ENCODE measurements at regions not wholly inside any gene's neighbourhood (a gene's known extent, or its start where the extent isn't known, plus 50 kb on each side); places are given as distances from the start of the nearest gene placed in this dataset.

GRCh38 chr2:128552806-128553551, 234.3 kb upstream of the HS6ST1 start:
- Histone ChIP-seq H3K9ac (replicated peaks; ENCODE audit: extremely low read depth, insufficient read depth, low read length) (no peak overlapping the region), H3K9me3 (replicated peaks; ENCODE audit: control insufficient read depth, insufficient read depth, low read length) (no peaks in the 10 kb centered on the region), H3K4me3 (replicated peaks in 1 of 3; ENCODE audit: insufficient read depth in 1 of 3, low read depth in 1 of 3, low read length in 3 of 3) (no peak overlapping the region), H2AFZ (ENCODE audit: low read depth, low read length) (no peak overlapping the region), H3K4me1 (ENCODE audit: control insufficient read depth, extremely low read depth, insufficient read depth, low read length) (no peaks in the 10 kb centered on the region), H3K4me2 (ENCODE audit: insufficient read depth, low read length) (no peak overlapping the region), H3K27ac (ENCODE audit: insufficient read depth, low read depth, low read length) (no peak overlapping the region), H3K79me2 (ENCODE audit: control insufficient read depth, insufficient read depth, low read length) (no peaks in the 10 kb centered on the region), H4K20me1 (replicated peaks; ENCODE audit: control insufficient read depth, extremely low read depth, insufficient read depth, low read length) (no peaks in the 10 kb centered on the region), H3K9me1 (replicated peaks; ENCODE audit: control insufficient read depth, extremely low read depth, insufficient read depth, low read length) (no peaks in the 10 kb centered on the region), H3K36me3 (ENCODE audit: control insufficient read depth in 2 of 2, extremely low read depth in 1 of 2, insufficient read depth in 2 of 2, low read length in 2 of 2) (no peaks in the 10 kb centered on the region), H3K27me3 (ENCODE audit: control insufficient read depth in 2 of 2, insufficient read depth in 2 of 2, low read length in 2 of 2) (no peaks in the 10 kb centered on the region)
- DNase-seq (ENCODE audit: low read depth, low spot score), result no peak
- BruUV-seq (replicated peaks), result no TSS peak
- CTCF ChIA-PET, result no interaction called here
- intact Hi-C loops (cut with micrococcal nuclease) (no loop called here), dilution Hi-C loops (cut with MboI; ENCODE audit: extremely low pct_ligation_motif_present, low sequenced_read_pairs) (no loop called here)
- no peak for FAIRE-seq
- TF ChIP-seq POLR2AphosphoS5 (IDR thresholded peaks at IDR 0.05; ENCODE audit: insufficient read depth, low read depth, low read length), result no peak
- TF ChIP-seq MAX (IDR thresholded peaks at IDR 0.05; ENCODE audit: insufficient read depth, insufficient read length), result no peak
- no peak for TF ChIP-seq CTCF (IDR thresholded peaks at IDR 0.05; ENCODE audit: extremely low read depth in 1 of 2, insufficient read depth in 1 of 2, low read depth in 1 of 2, low read length in 2 of 2)
- no peak for TF ChIP-seq GATA2 (IDR thresholded peaks at IDR 0.05; ENCODE audit: insufficient read depth, insufficient read length, low read depth, low read length)
- no peak for TF ChIP-seq JUN (IDR thresholded peaks at IDR 0.05; ENCODE audit: borderline replicate concordance, insufficient read depth, insufficient read length, low read depth)
- no peak for TF ChIP-seq FOS (IDR thresholded peaks at IDR 0.05; ENCODE audit: borderline replicate concordance, insufficient read depth, low read length)
- no peak for TF ChIP-seq MYC (IDR thresholded peaks at IDR 0.05; ENCODE audit: low read depth, low read length)
- no peak for TF ChIP-seq POLR2A (IDR thresholded peaks at IDR 0.05; ENCODE audit: low read depth, low read length)
- TF ChIP-seq EZH2 (IDR thresholded peaks at IDR 0.05; ENCODE audit: borderline replicate concordance, low read depth, low read length, severe bottlenecking), result no peak
- POLR2A ChIA-PET, result no interaction called here
